CD14-positive monocyte (primary cell): ENCODE measurements at regions not wholly inside any gene's neighbourhood (a gene's known extent, or its start where the extent isn't known, plus 50 kb on each side); places are given as distances from the start of the nearest gene placed in this dataset.

Experiments used
- DNase-seq, 3 donors: peaks; one replicate each; pipeline ENCODE4 v3.0.0-alpha.2; 2011 to 2022
- H2AFZ ChIP-seq: 2 replicates; pipeline ENCODE4 v1.6.0; 2012; ENCODE audit warnings: mild to moderate bottlenecking, low read depth, low read length, inconsistent platforms; ENCODE audit not compliant: insufficient read depth, poor library complexity, severe bottlenecking
- H3K27ac ChIP-seq, 2 donors: 1 replicate in 1 of 2; 2 replicates in 1 of 2; pipeline ENCODE4 v1.5.1; 2012 to 2013; ENCODE audit warnings: low read length in 2 of 2, control low read depth in 1 of 2, inconsistent platforms in 1 of 2, low read depth in 1 of 2, mild to moderate bottlenecking in 1 of 2
- H3K27me3 ChIP-seq, 2 donors: one replicate each; pipeline versions ENCODE4 v1.6.0 to v1.6.1; 2011 to 2013; ENCODE audit warnings: low read length in 2 of 2; ENCODE audit not compliant: control insufficient read depth in 2 of 2, insufficient read depth in 2 of 2
- H3K36me3 ChIP-seq, 2 donors: replicated peaks in 1 of 2; 1 replicate in 1 of 2; 2 replicates in 1 of 2; pipeline versions ENCODE4 v1.5.1 to v1.6.1; 2012 to 2013; ENCODE audit warnings: low read length in 2 of 2, control low read depth in 1 of 2, inconsistent platforms in 1 of 2, mild to moderate bottlenecking in 1 of 2; ENCODE audit not compliant: insufficient read depth in 2 of 2, control insufficient read depth in 1 of 2
- H3K4me1 ChIP-seq, 2 donors: 1 replicate in 1 of 2; 2 replicates in 1 of 2; pipeline versions ENCODE4 v1.5.1 to v1.6.1; 2012 to 2013; ENCODE audit warnings: low read length in 2 of 2, control low read depth in 1 of 2, inconsistent platforms in 1 of 2, mild to moderate bottlenecking in 1 of 2, moderate library complexity in 1 of 2; ENCODE audit not compliant: insufficient read depth in 2 of 2, control insufficient read depth in 1 of 2
- H3K4me2 ChIP-seq: replicated peaks from 2 replicates; pipeline ENCODE3; 2012; ENCODE audit warnings: low read length, moderate library complexity, mild to moderate bottlenecking; ENCODE audit not compliant: poor library complexity, severe bottlenecking; ENCODE audit errors: extremely low read depth
- H3K4me3 ChIP-seq, 3 experiments: fragments of 200-600 bp in 1 of 3; sonication (generic) in 1 of 3; replicated peaks in 1 of 3; 1 replicate in 2 of 3; 2 replicates in 1 of 3; pipeline ENCODE4 v1.5.1; 2011 to 2013; ENCODE audit warnings: low read length in 3 of 3, mild to moderate bottlenecking in 3 of 3, control low read depth in 2 of 3, low read depth in 2 of 3, inconsistent platforms in 1 of 3, moderate library complexity in 1 of 3
- H3K79me2 ChIP-seq: 2 replicates; pipeline ENCODE4 v1.6.0; 2012; ENCODE audit warnings: mild to moderate bottlenecking, control low read depth, inconsistent platforms, low read length, moderate library complexity; ENCODE audit not compliant: insufficient read depth
- H3K9ac ChIP-seq: 2 replicates; pipeline ENCODE4 v1.6.0; 2017; ENCODE audit warnings: low read length, mild to moderate bottlenecking; ENCODE audit not compliant: insufficient read depth, poor library complexity, severe bottlenecking
- H3K9me3 ChIP-seq, 2 donors: replicated peaks in 1 of 2; 1 replicate in 1 of 2; 2 replicates in 1 of 2; pipeline versions ENCODE4 v1.5.1 to v1.6.1; 2012 to 2013; ENCODE audit warnings: low read length in 2 of 2, control low read depth in 1 of 2; ENCODE audit not compliant: control insufficient read depth in 1 of 2, insufficient read depth in 1 of 2
- H4K20me1 ChIP-seq: 2 replicates; pipeline ENCODE4 v1.6.0; 2012; ENCODE audit warnings: mild to moderate bottlenecking, low read length, control low read depth, moderate library complexity; ENCODE audit not compliant: insufficient read depth
- H3K27ac Mint-ChIP-seq, 7 donors: one replicate each; pipeline ENCODE4 v1.8.0; 2020; ENCODE audit warnings: mild to moderate bottlenecking in 7 of 7, mixed read lengths in 7 of 7, moderate library complexity in 6 of 7, inconsistent platforms in 2 of 7
- H3K27me3 Mint-ChIP-seq, 3 donors: one replicate each; pipeline ENCODE4 v1.8.0; 2021 to 2022; ENCODE audit warnings: low read depth in 3 of 3, mild to moderate bottlenecking in 3 of 3, mixed read lengths in 3 of 3, moderate library complexity in 3 of 3, inconsistent platforms in 1 of 3
- H3K36me3 Mint-ChIP-seq, 2 donors: one replicate each; pipeline ENCODE4 v1.8.0; 2020; ENCODE audit warnings: mixed read lengths in 2 of 2, inconsistent platforms in 1 of 2, mild to moderate bottlenecking in 1 of 2
- H3K4me1 Mint-ChIP-seq: one replicate; pipeline ENCODE4 v1.8.0; 2020; ENCODE audit warnings: mild to moderate bottlenecking, mixed read lengths
- H3K4me3 Mint-ChIP-seq, 2 donors: one replicate each; pipeline ENCODE4 v1.8.0; 2020; ENCODE audit warnings: mild to moderate bottlenecking in 2 of 2, mixed read lengths in 2 of 2, moderate library complexity in 1 of 2
- H3K9me3 Mint-ChIP-seq, 7 donors: one replicate each; pipeline ENCODE4 v1.8.0; 2020 to 2022; ENCODE audit warnings: mixed read lengths in 7 of 7, mild to moderate bottlenecking in 6 of 7, moderate library complexity in 6 of 7, inconsistent platforms in 2 of 7
- WGBS: methylation state at CpG from one replicate; pipeline ENCODE4 v1.1.5; 2013; ENCODE audit warnings: missing lambda C conversion rate; ENCODE audit not compliant: insufficient coverage; 5-methylcytosine and 5-hydroxymethylcytosine counted together
- intact Hi-C, 2 donors: fragments of 100-400 bp; cut with micrococcal nuclease; formaldehyde crosslinking; loops; one replicate each; pipeline versions ENCODE4 v1.15.0 to v1.15.1; 2023
- TF ChIP-seq, protein P1 (sequence below): fragments of 200-600 bp; IDR thresholded peaks from one replicate; pipeline ENCODE4 v1.8.0; 2022; ENCODE audit warnings: antibody characterized with exemption, mild to moderate bottlenecking

DNA sequence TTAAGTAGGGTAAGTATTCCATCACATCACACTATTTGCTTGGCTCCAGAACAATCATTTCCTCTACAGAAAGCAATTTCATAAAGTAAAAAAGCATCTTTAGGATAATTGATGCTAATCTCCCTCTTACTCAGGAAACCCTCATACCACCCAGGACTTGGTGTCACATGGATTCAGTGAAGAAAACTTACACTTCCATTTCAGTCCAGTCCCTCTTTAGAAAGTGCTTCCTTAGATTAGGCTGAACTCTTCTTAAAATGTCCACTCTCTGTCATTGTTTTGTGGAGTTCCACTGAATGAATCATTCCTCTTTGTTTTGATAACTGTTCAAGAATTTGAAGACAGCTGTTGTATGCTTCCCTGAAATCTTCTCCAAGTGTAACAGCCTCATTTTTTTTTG, 144.0 kb upstream of the ZNF462 start:
- no peak overlapping the region for H2AFZ ChIP-seq
- no peak overlapping the region for H3K9ac ChIP-seq
- no peak overlapping the region for H3K4me3 Mint-ChIP-seq
- no peak for DNase-seq
- H3K36me3 Mint-ChIP-seq, result no peaks in the 10 kb centered on the region
- H4K20me1 ChIP-seq, result no peaks in the 10 kb centered on the region
- H3K79me2 ChIP-seq, result no peaks in the 10 kb centered on the region
- H3K4me2 ChIP-seq, result no peak overlapping the region
- no peaks in the 10 kb centered on the region for H3K9me3 ChIP-seq
- no peaks in the 10 kb centered on the region for H3K36me3 ChIP-seq
- H3K4me1 Mint-ChIP-seq, result no peaks in the 10 kb centered on the region
- no peaks in the 10 kb centered on the region for H3K27me3 ChIP-seq
- peaks cover 0 to 2% (median 0%) of the 10 kb centered on the region in 7 donors for H3K9me3 Mint-ChIP-seq
- intact Hi-C loops, result no loop called here
- no peak overlapping the region for H3K4me3 ChIP-seq
- TF ChIP-seq, protein P1, sequence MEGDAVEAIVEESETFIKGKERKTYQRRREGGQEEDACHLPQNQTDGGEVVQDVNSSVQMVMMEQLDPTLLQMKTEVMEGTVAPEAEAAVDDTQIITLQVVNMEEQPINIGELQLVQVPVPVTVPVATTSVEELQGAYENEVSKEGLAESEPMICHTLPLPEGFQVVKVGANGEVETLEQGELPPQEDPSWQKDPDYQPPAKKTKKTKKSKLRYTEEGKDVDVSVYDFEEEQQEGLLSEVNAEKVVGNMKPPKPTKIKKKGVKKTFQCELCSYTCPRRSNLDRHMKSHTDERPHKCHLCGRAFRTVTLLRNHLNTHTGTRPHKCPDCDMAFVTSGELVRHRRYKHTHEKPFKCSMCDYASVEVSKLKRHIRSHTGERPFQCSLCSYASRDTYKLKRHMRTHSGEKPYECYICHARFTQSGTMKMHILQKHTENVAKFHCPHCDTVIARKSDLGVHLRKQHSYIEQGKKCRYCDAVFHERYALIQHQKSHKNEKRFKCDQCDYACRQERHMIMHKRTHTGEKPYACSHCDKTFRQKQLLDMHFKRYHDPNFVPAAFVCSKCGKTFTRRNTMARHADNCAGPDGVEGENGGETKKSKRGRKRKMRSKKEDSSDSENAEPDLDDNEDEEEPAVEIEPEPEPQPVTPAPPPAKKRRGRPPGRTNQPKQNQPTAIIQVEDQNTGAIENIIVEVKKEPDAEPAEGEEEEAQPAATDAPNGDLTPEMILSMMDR, result no peak
- H3K27me3 Mint-ChIP-seq, result no peaks in the 10 kb centered on the region
- no peak overlapping the region for H3K27ac Mint-ChIP-seq
- H3K4me1 ChIP-seq, result no peaks in the 10 kb centered on the region
- H3K27ac ChIP-seq, result no peak overlapping the region

DNA sequence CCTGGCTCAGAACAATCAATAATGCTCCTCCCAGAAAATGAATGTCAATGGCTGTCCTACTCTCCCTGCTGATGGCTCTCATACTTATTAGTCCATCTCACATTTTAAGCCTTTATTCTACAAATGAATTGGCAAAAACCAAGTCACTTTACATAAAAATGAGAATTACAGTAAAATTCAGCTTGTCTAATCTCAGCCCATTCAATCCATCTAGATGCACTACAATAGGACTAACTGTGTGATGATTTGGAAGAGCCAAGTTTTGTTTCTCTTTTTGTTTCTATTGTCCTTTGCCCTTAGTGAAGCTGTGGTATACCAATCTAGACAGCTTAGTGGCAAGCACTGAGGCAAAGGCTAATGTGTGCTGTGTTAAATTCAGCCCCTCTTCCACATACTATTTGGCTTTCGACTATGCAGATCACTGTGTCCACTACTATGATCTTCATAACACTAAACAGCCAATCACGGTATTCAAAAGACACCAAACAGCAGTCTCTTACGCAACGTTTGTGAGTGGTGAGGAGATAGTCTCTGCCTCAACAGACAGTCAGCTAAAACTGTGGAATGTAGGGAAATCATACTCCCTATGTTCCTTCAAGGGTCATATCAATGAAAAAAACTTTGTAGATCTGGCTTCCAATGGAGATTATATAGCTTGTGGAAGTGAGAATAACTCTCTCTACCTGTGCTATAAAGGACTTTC, 140.8 kb upstream of the ZNF462 start:
- intact Hi-C loops, result no loop called here
- H3K9me3 ChIP-seq, result no peaks in the 10 kb centered on the region
- Mint-ChIP-seq H3K36me3 (no peaks in the 10 kb centered on the region), H3K9me3 (peaks cover 0 to 4% (median 2%) of the 10 kb centered on the region in 7 donors), H3K4me3 (no peak overlapping the region), H3K27me3 (no peaks in the 10 kb centered on the region), H3K4me1 (no peaks in the 10 kb centered on the region), H3K27ac (peak overlapping the region in 1 of 7 donors; percentile 16)
- H3K9ac ChIP-seq, result no peak overlapping the region
- no peak overlapping the region for H3K4me2 ChIP-seq
- H3K36me3 ChIP-seq, result no peaks in the 10 kb centered on the region
- H4K20me1 ChIP-seq, result no peaks in the 10 kb centered on the region
- no peak overlapping the region for H3K27ac ChIP-seq
- no CpG with 5 or more reads among the region's 4 CpGs for WGBS
- H3K4me1 ChIP-seq, result no peaks in the 10 kb centered on the region
- TF ChIP-seq, protein P1, result no peak
- no peak for DNase-seq
- H3K27me3 ChIP-seq, result no peaks in the 10 kb centered on the region
- no peak overlapping the region for H3K4me3 ChIP-seq
- no peak overlapping the region for H2AFZ ChIP-seq
- no peaks in the 10 kb centered on the region for H3K79me2 ChIP-seq
